ENCODE measurements at regions not wholly inside any gene's neighbourhood (a gene's known extent, or its start where the extent isn't known, plus 50 kb on each side); places are given as distances from the start of the nearest gene placed in this dataset.

DNA sequence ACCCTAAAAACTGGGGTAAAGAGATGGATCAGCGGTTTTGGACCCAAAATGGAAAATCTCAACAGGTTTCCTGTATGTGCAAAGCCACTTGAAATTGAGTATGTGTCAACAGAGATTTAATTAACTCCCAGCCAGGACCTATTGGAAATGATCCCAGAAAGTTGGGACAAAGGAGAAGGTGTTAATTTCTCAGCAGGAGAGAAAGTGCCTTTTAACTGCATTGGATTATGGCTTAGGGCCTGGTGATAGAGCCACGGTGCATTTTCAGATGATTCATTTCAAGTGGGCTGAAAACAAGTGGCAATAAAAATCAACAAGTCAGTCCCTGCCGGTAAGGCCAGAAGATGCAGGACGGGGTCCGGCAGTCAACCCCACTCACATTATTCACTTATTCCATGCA lies 80.2 kb upstream of the BCL11A start (continued):
- TF ChIP-seq ZNF366 (tag by site-specific recombination; conservative IDR thresholded peaks at IDR 0.05) = no peak
- no peak for TF ChIP-seq ZNF658 (tag by site-specific recombination; IDR thresholded peaks at IDR 0.05)
- no peak for TF ChIP-seq ZNF624 (tag by site-specific recombination; IDR thresholded peaks at IDR 0.05)
- peak; percentile 17; the same call in 1 of the 2 replicates for TF ChIP-seq PRDM1 (tag by site-specific recombination; IDR thresholded peaks at IDR 0.05)
- peak; percentile 85; the same call in 1 of the 2 replicates for TF ChIP-seq GFI1B (tag by site-specific recombination; IDR thresholded peaks at IDR 0.05)
- TF ChIP-seq, protein P1, sequence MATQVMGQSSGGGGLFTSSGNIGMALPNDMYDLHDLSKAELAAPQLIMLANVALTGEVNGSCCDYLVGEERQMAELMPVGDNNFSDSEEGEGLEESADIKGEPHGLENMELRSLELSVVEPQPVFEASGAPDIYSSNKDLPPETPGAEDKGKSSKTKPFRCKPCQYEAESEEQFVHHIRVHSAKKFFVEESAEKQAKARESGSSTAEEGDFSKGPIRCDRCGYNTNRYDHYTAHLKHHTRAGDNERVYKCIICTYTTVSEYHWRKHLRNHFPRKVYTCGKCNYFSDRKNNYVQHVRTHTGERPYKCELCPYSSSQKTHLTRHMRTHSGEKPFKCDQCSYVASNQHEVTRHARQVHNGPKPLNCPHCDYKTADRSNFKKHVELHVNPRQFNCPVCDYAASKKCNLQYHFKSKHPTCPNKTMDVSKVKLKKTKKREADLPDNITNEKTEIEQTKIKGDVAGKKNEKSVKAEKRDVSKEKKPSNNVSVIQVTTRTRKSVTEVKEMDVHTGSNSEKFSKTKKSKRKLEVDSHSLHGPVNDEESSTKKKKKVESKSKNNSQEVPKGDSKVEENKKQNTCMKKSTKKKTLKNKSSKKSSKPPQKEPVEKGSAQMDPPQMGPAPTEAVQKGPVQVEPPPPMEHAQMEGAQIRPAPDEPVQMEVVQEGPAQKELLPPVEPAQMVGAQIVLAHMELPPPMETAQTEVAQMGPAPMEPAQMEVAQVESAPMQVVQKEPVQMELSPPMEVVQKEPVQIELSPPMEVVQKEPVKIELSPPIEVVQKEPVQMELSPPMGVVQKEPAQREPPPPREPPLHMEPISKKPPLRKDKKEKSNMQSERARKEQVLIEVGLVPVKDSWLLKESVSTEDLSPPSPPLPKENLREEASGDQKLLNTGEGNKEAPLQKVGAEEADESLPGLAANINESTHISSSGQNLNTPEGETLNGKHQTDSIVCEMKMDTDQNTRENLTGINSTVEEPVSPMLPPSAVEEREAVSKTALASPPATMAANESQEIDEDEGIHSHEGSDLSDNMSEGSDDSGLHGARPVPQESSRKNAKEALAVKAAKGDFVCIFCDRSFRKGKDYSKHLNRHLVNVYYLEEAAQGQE (tag by site-specific recombination; IDR thresholded peaks at IDR 0.05) = no peak
- no peak for TF ChIP-seq ZFP69B (tag by site-specific recombination; IDR thresholded peaks at IDR 0.05)
- TF ChIP-seq, protein P2, sequence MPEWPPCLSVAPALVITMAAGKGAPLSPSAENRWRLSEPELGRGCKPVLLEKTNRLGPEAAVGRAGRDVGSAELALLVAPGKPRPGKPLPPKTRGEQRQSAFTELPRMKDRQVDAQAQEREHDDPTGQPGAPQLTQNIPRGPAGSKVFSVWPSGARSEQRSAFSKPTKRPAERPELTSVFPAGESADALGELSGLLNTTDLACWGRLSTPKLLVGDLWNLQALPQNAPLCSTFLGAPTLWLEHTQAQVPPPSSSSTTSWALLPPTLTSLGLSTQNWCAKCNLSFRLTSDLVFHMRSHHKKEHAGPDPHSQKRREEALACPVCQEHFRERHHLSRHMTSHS (tag by site-specific recombination; IDR thresholded peaks at IDR 0.05) = peak; percentile 93
- TF ChIP-seq KLF1 (tag by site-specific recombination; IDR thresholded peaks at IDR 0.05) = no peak
- TF ChIP-seq ZNF174 (tag by site-specific recombination; IDR thresholded peaks at IDR 0.05) = no peak
- no peak for TF ChIP-seq ZNF707 (tag by site-specific recombination; IDR thresholded peaks at IDR 0.05)
- no peak for TF ChIP-seq ZNF37A (tag by site-specific recombination; IDR thresholded peaks at IDR 0.05)
- TF ChIP-seq ZEB2 (tag by site-specific recombination; IDR thresholded peaks at IDR 0.05) = peak; percentile 36; the same call in 1 of the 2 replicates
- peak; percentile 63; the same call in 1 of the 2 replicates for TF ChIP-seq ZNF184 (tag by site-specific recombination; IDR thresholded peaks at IDR 0.05)
- TF ChIP-seq KLF10 (tag by site-specific recombination; IDR thresholded peaks at IDR 0.05) = peak; percentile 58; the same call in 1 of the 2 replicates
- peak; percentile 38; the same call in 1 of the 2 replicates for TF ChIP-seq ZNF2 (tag by site-specific recombination; IDR thresholded peaks at IDR 0.05)
- no peak for TF ChIP-seq ZNF19 (tag by site-specific recombination; IDR thresholded peaks at IDR 0.05; ENCODE audit: low read depth)
- TF ChIP-seq ZNF791 (tag by site-specific recombination; IDR thresholded peaks at IDR 0.05) = no peak
- no peak for TF ChIP-seq ZNF239 (tag by site-specific recombination; IDR thresholded peaks at IDR 0.05)
- TF ChIP-seq, protein P3, sequence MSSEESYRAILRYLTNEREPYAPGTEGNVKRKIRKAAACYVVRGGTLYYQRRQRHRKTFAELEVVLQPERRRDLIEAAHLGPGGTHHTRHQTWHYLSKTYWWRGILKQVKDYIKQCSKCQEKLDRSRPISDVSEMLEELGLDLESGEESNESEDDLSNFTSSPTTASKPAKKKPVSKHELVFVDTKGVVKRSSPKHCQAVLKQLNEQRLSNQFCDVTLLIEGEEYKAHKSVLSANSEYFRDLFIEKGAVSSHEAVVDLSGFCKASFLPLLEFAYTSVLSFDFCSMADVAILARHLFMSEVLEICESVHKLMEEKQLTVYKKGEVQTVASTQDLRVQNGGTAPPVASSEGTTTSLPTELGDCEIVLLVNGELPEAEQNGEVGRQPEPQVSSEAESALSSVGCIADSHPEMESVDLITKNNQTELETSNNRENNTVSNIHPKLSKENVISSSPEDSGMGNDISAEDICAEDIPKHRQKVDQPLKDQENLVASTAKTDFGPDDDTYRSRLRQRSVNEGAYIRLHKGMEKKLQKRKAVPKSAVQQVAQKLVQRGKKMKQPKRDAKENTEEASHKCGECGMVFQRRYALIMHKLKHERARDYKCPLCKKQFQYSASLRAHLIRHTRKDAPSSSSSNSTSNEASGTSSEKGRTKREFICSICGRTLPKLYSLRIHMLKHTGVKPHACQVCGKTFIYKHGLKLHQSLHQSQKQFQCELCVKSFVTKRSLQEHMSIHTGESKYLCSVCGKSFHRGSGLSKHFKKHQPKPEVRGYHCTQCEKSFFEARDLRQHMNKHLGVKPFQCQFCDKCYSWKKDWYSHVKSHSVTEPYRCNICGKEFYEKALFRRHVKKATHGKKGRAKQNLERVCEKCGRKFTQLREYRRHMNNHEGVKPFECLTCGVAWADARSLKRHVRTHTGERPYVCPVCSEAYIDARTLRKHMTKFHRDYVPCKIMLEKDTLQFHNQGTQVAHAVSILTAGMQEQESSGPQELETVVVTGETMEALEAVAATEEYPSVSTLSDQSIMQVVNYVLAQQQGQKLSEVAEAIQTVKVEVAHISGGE (tag by site-specific recombination; conservative IDR thresholded peaks at IDR 0.05; ENCODE audit: low read depth) = no peak
- TF ChIP-seq, protein P4, sequence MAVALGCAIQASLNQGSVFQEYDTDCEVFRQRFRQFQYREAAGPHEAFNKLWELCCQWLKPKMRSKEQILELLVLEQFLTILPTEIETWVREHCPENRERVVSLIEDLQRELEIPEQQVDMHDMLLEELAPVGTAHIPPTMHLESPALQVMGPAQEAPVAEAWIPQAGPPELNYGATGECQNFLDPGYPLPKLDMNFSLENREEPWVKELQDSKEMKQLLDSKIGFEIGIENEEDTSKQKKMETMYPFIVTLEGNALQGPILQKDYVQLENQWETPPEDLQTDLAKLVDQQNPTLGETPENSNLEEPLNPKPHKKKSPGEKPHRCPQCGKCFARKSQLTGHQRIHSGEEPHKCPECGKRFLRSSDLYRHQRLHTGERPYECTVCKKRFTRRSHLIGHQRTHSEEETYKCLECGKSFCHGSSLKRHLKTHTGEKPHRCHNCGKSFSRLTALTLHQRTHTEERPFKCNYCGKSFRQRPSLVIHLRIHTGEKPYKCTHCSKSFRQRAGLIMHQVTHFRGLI (tag by site-specific recombination; IDR thresholded peaks at IDR 0.05) = peak; percentile 36; the same call in 1 of the 2 replicates
- TF ChIP-seq ZNF558 (tag by site-specific recombination; IDR thresholded peaks at IDR 0.05) = no peak
- no peak for TF ChIP-seq SETDB1 (IDR thresholded peaks at IDR 0.05; ENCODE audit: insufficient read length, low read length)
- TF ChIP-seq, protein P5, sequence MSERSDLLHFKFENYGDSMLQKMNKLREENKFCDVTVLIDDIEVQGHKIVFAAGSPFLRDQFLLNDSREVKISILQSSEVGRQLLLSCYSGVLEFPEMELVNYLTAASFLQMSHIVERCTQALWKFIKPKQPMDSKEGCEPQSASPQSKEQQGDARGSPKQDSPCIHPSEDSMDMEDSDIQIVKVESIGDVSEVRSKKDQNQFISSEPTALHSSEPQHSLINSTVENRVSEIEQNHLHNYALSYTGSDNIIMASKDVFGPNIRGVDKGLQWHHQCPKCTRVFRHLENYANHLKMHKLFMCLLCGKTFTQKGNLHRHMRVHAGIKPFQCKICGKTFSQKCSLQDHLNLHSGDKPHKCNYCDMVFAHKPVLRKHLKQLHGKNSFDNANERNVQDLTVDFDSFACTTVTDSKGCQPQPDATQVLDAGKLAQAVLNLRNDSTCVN (tag by site-specific recombination; optimal IDR thresholded peaks at IDR 0.05) = no peak
- TF ChIP-seq ZNF112 (tag by site-specific recombination; IDR thresholded peaks at IDR 0.05) = no peak
- no peak for TF ChIP-seq ZNF785 (tag by site-specific recombination; IDR thresholded peaks at IDR 0.05)
- no peak for TF ChIP-seq ZNF626 (tag by site-specific recombination; IDR thresholded peaks at IDR 0.05)
- no peak for TF ChIP-seq HOXA7 (CRISPR knock-in tag; IDR thresholded peaks at IDR 0.05; ENCODE audit: borderline replicate concordance)
- TF ChIP-seq, protein P6, sequence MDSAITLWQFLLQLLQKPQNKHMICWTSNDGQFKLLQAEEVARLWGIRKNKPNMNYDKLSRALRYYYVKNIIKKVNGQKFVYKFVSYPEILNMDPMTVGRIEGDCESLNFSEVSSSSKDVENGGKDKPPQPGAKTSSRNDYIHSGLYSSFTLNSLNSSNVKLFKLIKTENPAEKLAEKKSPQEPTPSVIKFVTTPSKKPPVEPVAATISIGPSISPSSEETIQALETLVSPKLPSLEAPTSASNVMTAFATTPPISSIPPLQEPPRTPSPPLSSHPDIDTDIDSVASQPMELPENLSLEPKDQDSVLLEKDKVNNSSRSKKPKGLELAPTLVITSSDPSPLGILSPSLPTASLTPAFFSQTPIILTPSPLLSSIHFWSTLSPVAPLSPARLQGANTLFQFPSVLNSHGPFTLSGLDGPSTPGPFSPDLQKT (IDR thresholded peaks at IDR 0.05; ENCODE audit: borderline replicate concordance, low read depth, low read length) = no peak
- no peak for TF ChIP-seq ZNF416 (tag by site-specific recombination; IDR thresholded peaks at IDR 0.05)
- no peak for TF ChIP-seq ZNF529 (tag by site-specific recombination; IDR thresholded peaks at IDR 0.05; ENCODE audit: insufficient replicate concordance)

Data from HEK293 (cell line).